ENCODE measurements at regions not wholly inside any gene's neighbourhood (a gene's known extent, or its start where the extent isn't known, plus 50 kb on each side); places are given as distances from the start of the nearest gene placed in this dataset.
A peak's percentile ranks its signal among the peaks of the same experiment; 100 is the strongest.

DNA sequence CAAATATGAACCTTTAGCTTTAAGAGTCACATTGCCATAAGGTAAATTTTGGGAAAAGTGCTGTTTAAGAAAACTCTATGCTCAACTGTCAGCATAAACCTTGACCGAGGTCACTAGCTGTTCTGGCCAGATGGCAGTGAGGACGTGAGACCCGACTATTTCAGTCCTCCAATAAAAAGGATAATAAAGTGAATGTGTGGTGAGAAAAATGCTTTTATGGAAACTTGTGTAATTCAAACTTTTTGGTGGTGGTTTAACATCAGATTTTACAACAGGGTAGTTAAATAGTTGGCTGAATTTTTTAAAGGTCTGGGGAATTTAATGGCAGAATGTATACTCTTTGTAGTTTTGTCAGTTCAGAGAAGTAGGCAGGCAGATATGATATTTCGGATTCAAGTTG is 391.1 kb downstream of the PMP22 start:
- DNase-seq = no peak

- no peak for DNase-seq
Measured at GRCh38 chr17:14873540-14873939, 391.6 kb downstream of the PMP22 start.

DNA sequence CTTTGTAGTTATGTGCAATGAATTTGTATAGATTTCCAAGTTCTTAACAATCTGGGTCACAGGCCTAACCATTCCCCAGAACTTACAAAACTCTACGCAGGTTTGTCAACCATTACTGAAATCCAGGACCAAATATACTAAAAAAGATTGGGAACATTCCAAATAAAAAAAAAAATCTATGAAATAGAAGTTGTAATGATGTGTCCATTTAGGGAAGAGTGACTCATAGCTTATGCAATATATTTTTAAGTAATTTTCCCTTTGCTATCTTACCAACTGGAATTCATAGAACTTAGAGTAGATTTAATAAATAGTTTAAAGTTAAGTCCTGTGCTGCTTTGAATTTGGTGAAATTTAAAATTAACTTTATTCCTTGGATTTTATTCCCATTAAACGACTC is 393.2 kb downstream of the PMP22 start:
- DNase-seq = no peak

- no peak for DNase-seq
Measured at GRCh38 chr17:14866266-14866665, 398.9 kb downstream of the PMP22 start.

DNA sequence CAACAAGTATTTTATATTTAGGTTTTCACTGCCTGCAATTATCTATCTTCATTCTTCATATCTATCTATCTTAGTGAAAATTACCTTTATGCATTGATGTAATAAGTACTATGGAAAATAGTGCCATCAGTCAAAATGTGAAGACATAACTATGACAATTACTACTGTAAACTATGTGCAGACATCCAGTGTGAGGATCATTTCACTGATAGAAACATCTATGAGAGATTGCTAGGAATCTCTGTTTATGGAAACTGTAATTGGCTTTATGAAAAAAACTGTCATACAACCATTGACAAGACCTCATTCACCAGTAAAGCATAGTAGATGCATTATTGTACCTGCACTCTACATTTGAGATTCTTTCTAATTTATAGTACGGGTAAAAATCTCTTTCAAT is 401.0 kb downstream of the PMP22 start:
- DNase-seq = no peak

DNA sequence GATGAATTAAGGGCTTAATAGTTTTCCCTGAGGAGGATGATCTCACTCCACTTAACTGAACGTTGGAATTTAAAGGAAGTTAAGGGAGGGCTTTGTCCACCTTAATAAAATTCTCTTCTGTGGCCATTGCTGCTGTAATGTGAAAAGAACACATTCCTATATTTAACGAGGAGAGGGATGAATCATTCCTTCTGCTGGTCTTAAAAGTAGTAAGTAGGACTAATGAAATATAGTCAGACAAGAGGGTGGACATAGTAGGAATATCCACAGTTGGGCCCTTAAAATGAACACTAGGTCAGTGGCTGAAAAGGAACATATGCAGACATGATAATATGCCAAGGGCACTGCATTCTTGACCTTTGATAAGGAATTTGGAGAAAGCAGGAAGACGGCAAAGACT is 405.6 kb downstream of the PMP22 start:
- no peak for DNase-seq

DNA sequence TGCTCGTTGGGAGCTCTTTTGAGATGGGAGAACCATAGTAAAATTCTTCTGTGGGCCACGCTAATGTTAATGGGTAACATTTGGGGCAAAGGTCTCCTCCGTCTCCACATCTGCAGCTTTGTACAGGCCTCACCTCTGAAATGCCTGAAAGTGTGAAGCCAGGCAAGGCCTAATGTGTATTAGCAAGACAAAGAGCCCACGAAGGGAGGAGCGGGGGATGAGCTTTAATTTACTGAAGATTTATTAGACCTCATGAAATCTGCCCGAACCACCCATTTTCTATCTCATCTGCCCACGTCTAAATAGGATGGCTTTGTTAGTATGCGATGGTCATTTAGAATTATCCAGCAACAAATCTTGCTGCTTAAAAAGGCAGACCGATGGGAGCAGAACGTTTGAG is 408.9 kb downstream of the PMP22 start:
- no peak for DNase-seq

DNA sequence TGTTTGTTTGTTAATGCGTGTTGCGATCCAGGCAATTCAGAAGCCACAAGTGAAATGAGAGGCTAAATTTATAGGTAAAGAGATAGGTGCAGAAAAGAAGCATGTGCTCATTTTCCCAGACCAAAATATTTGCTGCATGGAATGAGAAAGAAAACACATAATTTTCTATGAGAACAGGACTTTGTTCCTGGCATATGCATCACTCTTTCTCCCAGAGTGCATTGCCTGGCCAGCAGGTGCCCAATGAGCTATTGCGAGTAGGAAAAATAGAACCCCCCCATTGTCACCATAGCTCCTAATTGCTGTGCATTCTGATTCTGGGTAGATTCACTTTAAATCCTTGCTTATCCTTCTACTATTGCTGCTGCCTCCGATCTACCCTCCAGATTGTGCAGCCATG is 410.4 kb downstream of the PMP22 start:
- no peak for DNase-seq

DNA sequence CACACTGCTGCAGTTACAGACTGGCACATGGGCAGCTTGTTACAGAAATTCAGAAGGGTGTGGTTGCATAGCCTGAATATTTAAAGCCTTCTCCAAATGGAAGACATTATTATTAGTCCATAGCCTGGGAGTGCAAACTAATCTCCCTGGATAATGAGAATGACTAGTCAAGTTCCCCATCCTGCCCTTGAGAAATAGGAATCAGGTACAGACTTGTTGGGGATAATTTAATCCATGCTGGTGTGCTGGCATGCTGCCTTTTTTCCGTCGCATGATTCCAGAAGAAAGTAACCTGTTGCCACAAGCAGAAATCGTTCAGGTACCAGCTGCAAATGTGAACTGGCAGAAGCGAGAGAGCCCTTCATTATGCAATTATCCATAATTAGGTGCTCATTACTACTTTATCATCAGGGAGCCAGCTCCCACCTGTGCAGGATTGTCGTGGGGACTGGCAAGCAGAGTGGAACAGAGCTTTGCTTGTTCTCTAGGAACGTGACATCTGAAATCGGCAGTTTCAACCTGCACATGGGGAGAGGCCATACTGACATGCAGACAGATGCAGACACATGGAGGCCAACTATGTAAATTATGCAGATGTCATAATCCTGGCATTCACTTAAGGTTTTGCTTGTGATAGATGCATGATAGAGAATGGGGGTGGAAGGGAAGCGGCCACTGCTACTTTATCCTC is 419.4 kb downstream of the PMP22 start:
- no peak for DNase-seq

DNA sequence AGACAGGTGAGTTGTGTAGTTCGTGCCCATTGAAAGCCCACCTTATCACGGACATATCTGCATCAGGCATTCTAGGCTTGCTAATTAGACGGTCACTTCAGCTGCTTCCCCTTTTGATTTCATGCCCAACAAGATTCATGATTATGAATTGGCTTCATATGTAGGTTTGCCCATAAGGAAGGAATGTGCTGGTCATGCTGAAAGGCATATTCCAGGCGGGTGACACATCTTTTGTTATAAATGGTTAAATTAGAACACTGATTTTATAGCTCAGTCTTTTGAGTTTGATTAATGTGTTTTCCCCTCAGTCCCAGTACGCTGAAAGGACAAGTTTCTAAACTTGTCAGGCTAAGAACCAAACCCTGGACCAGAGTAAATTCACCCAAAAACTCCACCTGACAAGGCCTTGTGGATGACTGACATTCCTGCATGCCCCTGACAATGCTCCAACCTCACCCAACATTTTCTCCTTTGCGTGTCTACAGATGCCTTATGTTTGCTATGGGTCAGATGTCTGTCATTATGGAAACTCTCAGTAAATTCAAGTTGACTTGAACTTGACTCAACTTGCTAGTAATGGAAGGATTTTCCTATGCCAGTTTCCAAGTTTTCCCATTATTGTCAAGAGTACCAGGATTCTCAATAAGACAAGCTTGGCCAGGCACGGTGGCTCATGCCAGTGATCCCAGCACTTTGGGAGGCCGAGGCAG is 421.9 kb downstream of the PMP22 start:
- DNase-seq = no peak

DNA sequence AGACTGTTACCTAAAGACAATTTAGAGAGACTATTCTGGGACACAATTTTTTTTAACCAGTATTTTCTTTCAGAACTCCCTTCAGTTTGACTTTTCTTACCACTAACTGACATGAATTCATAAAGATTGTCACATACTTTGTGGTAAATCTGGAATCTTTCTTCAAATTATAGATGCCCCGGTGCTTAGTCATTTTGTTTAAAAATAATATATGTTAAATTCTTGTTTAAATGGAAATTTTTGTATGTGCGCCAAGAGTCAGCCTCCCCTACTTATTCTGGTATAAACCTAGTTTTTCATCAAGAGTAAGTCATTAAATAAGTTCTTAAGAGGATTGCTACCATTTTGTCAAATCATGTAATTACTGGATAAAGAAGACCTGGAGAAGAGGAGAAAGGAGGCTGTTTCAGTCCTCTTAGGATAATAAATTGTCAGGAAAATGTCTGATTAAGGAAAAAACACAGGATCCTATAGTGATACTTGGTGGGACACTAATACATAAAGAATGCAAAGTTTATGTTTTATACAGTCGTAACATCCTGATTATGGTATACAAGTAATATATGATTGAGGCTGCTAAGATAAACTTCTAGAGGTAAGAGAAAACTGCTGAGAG is 424.4 kb downstream of the PMP22 start:
- DNase-seq = no peak

GRCh38 chr17:14838567-14838966 is 426.6 kb downstream of the PMP22 start:
- DNase-seq = no peak

DNA sequence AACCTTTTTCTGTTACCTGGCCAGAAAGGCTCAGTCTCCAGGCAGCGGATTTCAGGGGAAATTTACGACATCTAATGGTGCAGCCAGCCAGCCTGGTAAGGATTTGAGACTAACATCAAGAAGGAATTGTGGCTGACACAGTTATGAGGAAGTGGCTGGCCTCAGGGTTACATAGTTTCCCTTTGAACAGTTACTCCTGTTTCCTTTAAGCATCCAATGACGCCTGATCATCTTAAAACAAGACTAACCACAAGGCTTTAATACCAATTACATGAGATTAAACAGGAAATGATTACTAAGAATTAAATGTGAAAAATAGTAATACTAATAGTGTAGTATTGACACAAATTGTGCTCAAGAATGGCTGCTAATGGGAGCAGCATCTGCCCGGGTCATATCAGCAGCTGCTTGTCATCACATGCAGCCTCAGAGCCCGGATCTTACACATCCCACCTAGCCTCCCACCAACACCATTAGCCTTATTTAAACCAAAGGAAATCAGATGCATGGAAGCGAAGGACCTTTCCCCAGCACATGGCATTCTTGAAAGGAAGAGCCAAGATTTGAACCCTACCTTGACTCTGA is 431.8 kb downstream of the PMP22 start:
- no peak for DNase-seq

DNA sequence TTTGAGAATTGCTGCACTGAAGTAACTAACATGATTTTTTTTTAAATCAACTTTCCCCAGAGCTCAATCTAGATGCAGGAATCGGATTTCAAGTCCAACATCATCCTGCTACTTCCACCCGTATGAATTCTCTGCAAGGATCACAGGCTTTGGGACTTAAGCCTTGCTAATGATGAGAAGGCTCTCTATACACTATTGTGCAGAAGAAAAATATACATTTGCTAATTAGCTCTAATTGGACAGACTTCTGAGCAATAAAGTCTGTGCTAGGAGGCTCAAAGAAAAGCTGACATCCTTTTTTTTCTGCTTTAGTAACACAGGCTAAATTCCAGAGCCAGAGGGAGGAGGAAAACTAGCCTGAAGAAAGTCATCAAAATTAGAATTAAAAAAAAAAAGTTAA is 433.6 kb downstream of the PMP22 start:
- DNase-seq = no peak

- no peak for DNase-seq
Measured at GRCh38 chr17:14827396-14827919, 437.7 kb downstream of the PMP22 start.

GRCh38 chr17:14826358-14826757 is 438.8 kb downstream of the PMP22 start:
- no peak for DNase-seq

DNA sequence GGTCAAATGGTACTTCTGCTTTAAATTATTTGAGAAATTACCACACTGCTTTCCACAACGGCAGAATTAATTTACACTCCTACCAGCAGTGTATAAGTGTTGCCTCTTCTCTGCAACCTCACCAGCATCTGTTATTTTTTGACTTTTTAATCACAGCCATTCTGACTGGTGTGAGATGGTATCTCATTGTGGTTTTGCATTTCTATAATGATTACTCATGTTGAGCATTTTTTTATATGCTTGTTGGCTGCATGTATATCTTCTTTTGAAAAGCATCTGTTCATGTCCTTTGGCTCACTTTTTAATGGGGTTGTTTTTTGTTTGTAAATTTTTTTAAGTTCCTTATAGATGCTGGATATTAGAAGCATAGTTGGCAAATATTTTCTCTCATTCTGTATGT is 446.7 kb downstream of the PMP22 start:
- DNase-seq = no peak

- no peak for DNase-seq
Measured at GRCh38 chr17:14815079-14815478, 450.0 kb downstream of the PMP22 start.

GRCh38 chr17:14813649-14814370 is 451.3 kb downstream of the PMP22 start:
- peak in 4 of 6 experiments; percentile 2 to 23 (median 14) for DNase-seq

GRCh38 chr17:14808425-14808824 is 456.7 kb downstream of the PMP22 start:
- DNase-seq = no peak

GRCh38 chr17:14805348-14805747 is 459.8 kb downstream of the PMP22 start:
- DNase-seq = no peak

- DNase-seq = no peak
Measured at GRCh38 chr17:14803826-14804225, 461.3 kb downstream of the PMP22 start.

DNA sequence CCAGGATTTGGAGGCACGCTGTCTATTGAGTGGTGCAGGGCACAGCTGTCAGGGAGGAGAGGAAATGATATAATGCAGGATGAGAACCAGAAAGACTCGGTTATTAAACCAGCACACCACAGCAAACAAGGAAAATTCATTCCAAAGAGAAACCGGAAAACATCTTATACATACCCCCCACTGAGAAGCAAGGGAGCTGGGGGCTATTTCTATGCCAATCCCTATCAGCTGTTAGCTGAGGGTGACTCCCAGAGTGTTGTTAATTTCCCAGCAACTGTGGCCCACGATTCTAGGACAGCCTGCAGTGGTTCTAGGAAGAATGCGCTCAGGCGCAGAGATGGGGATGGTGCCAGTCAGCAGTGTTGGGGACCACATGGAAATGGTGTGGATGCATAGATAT is 467.3 kb downstream of the PMP22 start:
- no peak for DNase-seq

All from stimulated activated naive CD4-positive, alpha-beta T cell (primary cell).